Jurkat, Clone E6-1 (cell line): ENCODE measurements at regions not wholly inside any gene's neighbourhood (a gene's known extent, or its start where the extent isn't known, plus 50 kb on each side); places are given as distances from the start of the nearest gene placed in this dataset.

Experiments
- DNase-seq: peaks from one replicate; pipeline ENCODE4 v3.0.0-alpha.2; 2011; ENCODE audit warnings: low read depth, low spot score
- H3K4me3 ChIP-seq: 2 replicates; pipeline ENCODE4 v1.5.1; 2011; ENCODE audit warnings: mild to moderate bottlenecking, low read length, control low read depth, moderate library complexity

DNA sequence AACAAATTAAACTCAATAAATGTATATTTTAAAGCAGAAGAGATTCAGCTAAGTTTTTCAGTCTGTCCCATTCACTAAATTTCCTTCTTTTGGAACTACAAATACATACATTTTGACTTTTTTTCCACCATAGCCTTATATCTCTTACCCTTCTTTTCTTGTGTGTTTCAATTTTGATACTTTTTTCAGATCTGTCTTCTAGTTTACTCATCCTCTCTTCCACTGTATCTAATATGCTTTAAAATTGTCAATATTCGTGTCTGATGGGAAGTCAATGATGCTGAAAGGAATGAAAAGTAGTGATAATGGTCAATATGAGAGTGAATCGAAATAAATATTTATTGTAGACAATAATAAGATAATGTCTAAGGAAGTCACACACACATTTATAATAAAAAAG is 332.3 kb upstream of the KIRREL3 start:
- no peak overlapping the region for H3K4me3 ChIP-seq
- no peak for DNase-seq

DNA sequence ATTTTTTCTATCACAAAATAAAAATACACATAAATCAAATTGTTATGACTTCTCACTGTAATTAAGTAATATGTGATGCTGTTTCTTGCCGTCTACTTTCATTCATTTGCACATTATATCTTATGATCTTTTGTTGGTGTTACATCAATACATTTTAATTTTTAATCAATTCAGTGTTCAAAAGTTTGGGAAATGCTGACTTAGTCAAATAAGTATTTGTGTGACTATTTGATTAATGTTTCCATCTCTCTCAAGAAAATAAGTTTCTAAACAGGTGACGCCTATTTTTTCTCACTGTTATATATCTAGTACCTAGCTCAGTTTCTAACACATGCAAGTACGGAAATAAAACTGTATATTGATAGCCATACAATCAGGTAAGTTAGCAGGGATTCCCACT is 329.5 kb upstream of the KIRREL3 start:
- no peak for DNase-seq
- no peak overlapping the region for H3K4me3 ChIP-seq

GRCh38 chr11:127308291-127308690 is 307.7 kb upstream of the KIRREL3 start:
- H3K4me3 ChIP-seq, result no peak overlapping the region
- no peak for DNase-seq

GRCh38 chr11:127307700-127308099 is 307.1 kb upstream of the KIRREL3 start:
- no peak overlapping the region for H3K4me3 ChIP-seq
- DNase-seq, result no peak

- no peak overlapping the region for H3K4me3 ChIP-seq
- DNase-seq, result no peak
Measured at GRCh38 chr11:127304634-127305033, 304.1 kb upstream of the KIRREL3 start.

DNA sequence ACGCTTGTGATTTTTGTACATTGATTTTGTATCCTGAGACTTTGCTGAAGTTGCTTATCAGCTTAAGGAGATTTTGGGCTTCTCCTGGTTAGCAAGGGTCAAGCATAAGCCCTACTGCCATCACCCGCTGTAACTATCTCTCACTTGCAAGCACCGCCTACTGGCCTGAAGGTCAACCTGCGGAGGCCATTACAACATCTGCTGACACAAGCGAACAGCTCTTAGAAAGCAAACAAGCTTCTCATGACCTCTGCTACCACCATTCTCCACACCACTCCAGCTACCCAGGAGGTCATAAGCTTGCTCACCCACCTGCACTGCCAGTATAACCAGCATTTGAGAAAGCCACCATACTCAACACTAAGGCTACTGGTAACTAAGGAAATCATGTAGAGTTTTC is 288.4 kb upstream of the KIRREL3 start:
- H3K4me3 ChIP-seq, result no peak overlapping the region
- no peak for DNase-seq

- H3K4me3 ChIP-seq, result no peak overlapping the region
- DNase-seq, result no peak
Measured at GRCh38 chr11:127281534-127281933, 281.0 kb upstream of the KIRREL3 start.

DNA sequence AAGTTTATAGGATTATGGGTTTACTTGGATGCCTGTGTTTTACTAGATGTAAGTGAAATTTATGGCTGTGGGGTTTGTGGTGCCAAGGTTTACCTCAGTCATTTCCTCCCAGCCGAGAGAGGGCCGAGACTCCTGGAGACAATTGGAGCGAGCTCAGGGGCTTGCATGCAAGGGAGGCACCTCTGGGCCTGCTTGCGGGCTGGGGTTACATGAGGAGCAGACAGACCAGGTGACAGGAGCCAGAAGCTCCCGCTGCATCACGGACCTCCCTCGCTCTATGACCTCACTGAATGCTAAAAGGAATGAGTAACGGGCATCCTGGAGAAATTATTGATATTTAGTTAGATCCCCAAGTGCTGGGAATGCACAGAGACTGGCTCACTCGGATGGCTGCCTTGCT is 275.2 kb upstream of the KIRREL3 start:
- no peak overlapping the region for H3K4me3 ChIP-seq
- DNase-seq, result peak; percentile 58

DNA sequence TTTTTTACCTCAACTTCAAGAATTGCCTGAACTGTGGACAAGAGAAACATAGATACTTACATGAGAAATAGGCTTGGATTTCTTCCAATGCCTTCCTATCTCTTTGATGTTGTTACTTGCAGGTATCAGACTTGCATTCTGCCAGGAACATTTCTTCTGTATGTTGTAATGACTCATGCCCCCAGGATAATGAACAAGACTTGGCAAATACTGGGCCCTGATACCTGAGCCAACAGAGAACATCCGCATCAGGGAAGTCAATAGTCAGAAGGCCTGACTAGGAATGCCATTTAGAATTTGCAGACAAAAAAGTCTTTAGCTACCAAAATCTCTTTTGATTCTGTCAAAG is 273.7 kb upstream of the KIRREL3 start:
- no peak for DNase-seq

GRCh38 chr11:127273593-127274327 is 273.2 kb upstream of the KIRREL3 start:
- no peak for DNase-seq
- H3K4me3 ChIP-seq, result no peak overlapping the region

More for the DNA sequence above, 273.7 kb upstream of the KIRREL3 start:
- no peak overlapping the region for H3K4me3 ChIP-seq

DNA sequence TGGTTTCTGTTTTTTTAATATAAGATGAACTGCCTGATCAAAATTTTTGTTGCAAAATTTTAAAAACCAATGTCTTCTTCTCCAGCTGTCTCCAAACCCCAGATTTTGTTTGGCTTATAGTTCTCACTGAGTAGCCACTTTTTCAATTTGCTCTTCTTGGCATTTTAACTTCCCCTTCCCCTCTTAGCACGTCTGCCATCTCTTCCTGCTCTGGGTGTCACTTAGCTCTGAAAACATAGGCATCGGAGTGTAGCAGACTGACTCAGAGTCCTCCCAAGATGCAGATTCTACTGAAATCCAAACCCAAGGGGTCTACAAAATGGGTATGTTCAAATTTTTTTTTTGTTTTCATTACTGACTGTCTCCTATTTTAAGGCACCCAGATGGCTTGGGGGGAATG is 270.3 kb upstream of the KIRREL3 start:
- no peak overlapping the region for H3K4me3 ChIP-seq
- no peak for DNase-seq

- no peak overlapping the region for H3K4me3 ChIP-seq
- no peak for DNase-seq
Measured at GRCh38 chr11:127269911-127270310, 269.3 kb upstream of the KIRREL3 start.

DNA sequence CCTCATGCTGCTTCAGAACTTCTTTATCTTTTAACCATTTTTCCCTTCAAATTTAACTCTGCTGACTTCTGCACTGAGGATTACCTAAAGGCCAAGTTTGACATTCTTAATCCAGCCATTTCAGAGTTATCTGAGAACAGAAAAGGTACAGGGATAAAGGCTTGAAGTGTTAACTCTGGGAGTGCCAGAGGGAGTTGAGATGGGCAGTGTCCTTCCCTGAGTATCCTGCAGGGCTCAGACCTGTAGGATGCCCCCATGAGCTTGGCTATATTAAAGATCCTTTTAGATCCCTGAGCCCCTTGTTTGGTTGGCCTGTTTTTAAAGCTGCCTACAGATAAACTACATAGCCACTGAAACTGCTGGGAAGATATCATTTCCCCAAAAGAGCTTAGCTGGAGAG is 268.4 kb upstream of the KIRREL3 start:
- H3K4me3 ChIP-seq, result no peak overlapping the region
- DNase-seq, result no peak

- H3K4me3 ChIP-seq, result no peak overlapping the region
- no peak for DNase-seq
Measured at GRCh38 chr11:127268521-127268920, 268.0 kb upstream of the KIRREL3 start.

DNA sequence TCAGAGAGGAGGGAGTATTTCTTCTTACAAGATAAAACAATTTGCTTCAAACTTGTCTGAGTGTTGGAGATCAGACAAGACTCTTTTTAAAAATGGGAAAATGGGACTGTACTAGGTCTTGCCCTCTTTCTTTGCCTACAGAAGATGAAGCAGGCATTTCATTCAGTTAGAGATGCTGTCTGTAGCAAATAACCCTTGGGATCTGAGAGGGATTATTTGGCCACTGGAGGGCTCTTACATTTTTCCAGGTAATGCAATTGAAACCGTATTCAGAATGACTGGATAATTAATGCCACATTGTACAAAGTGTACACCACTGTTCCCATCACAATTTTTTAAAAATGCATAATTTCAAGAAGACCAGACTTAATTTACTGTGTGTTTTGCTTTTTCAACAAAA is 258.5 kb upstream of the KIRREL3 start:
- DNase-seq, result no peak
- H3K4me3 ChIP-seq, result no peak overlapping the region

DNA sequence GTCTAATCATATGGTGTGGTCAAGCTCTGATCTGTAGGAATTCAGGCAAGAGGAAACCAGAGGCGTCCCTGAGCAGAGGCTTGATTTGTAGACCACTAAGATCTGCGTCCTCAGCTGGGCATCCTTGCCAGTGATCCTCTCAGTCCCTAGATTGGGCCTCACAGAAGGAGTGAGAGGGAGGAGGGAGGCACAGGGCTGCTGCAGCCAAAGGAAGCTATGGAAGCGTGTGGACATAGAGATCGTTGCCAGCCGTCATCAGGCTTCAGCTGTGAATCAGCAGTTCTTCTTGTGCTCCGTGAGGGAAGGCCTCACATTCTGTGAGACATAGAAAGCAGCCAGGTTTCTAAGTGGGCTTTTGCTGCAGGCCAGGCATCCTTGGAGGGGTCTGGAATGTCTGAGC is 254.6 kb upstream of the KIRREL3 start:
- DNase-seq, result no peak
- H3K4me3 ChIP-seq, result no peak overlapping the region

DNA sequence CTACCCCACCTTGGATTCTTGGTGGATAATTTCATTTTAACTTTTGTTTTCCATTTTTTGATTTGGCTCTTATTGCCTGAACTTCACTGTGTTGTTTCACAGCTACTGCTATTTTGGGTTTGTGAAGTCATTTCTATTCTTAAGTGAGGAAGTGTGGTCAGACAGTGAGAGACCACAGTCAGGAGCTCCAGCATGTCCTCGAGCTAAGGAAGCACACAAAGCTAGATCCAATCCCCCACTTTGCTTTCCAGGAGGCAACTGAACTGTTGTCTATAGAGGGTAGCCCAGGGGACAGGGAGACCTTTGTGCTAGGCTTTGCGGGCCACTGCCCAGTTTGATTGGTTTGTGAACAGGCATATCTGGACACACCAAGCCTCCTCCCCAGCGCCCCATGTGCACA is 251.8 kb upstream of the KIRREL3 start:
- DNase-seq, result no peak
- no peak overlapping the region for H3K4me3 ChIP-seq

DNA sequence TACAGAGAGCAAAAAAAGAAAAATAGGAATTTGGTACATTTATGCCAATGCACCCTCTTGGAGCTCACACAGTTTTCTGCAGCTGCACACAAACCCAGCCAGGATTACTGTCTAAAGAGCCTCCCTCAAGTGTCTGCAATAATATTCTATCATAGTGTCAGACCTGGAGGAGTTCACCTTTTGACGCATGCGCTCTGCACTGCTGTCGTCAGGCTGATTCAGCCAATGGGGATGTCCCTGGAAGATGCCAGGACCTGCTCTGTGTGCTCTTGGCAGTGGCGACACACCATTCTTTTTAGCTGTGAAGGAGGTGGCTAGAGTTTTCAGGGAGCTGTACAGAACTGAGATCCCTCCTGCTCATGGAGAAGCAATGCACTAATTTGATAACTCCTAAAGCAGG is 249.0 kb upstream of the KIRREL3 start:
- DNase-seq, result no peak
- no peak overlapping the region for H3K4me3 ChIP-seq

DNA sequence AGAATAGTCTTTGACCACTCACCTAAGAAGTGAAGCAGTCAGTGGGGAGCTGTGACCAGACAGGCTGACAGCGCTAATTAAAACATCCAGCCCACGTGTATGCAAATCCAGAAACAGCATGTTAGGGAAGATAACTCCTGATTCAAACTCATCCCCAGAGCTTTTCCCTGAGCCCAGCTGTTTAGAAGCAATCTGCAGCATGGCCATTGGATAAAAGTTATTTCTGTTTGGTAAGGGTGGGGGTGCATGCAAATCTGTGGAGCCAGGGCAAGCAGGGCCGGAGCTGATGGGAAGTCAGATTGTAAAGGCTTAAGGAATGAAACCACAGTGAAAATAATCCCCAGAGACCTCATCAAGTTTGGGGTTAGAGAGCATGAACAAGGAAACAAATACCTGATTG is 247.9 kb upstream of the KIRREL3 start:
- no peak for DNase-seq
- no peak overlapping the region for H3K4me3 ChIP-seq

DNA sequence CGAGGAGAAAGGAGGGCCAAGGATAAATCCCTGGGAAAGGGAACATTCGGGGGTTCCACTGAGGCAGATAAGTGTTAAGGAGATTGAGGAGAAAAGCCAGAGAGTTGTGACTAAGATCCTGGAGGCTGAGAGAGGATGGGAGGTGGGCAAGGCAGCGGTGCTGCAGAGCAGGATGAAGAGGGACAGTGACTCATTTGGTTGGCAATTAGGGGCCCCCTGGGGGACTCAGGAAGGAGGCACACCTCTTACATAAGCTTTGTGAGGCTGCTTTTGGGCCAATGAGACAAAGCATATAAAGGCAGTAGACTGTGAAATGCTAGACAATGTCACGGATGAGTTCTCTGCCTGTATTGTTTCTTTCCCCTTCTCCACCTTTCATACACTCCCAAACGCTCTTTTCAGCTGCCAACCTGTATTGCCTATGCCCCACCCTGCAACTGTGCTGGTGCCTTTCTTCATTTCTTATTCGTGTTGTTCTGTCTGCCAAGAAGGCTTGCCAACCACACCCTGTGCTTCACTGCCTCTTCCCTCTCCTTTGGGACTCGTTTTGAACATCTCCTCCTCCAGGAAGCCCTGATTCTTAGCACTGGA is 246.8 kb upstream of the KIRREL3 start:
- no peak for DNase-seq
- no peak overlapping the region for H3K4me3 ChIP-seq

- no peak overlapping the region for H3K4me3 ChIP-seq
- no peak for DNase-seq
Measured at GRCh38 chr11:127242676-127243075, 242.1 kb upstream of the KIRREL3 start.
